ENCODE measurements at regions not wholly inside any gene's neighbourhood (a gene's known extent, or its start where the extent isn't known, plus 50 kb on each side); places are given as distances from the start of the nearest gene placed in this dataset.

GRCh38 chr20:22939181-22939580 lies 95.9 kb upstream of the SSTR4 start:
- ChIA-PET POLR2A (no interaction called here), CTCF (no interaction called here)
- Histone ChIP-seq H3K27me3 (replicated peaks in 2 of 5; ENCODE audit: control insufficient read depth in 4 of 5, insufficient read depth in 5 of 5, low read length in 4 of 5) (no peaks in the 10 kb centered on the region), H3K4me1 (ENCODE audit: control extremely low read depth in 1 of 4, control insufficient read depth in 4 of 4, insufficient read depth in 4 of 4, low read length in 3 of 4) (peaks cover 0 to 15% (median 4%) of the 10 kb centered on the region in 4 experiments), H3K27ac (ENCODE audit: insufficient read depth in 1 of 2, low read depth in 1 of 2, low read length in 2 of 2, poor library complexity in 1 of 2, severe bottlenecking in 2 of 2) (no peak overlapping the region), H3K4me3 (ENCODE audit: control insufficient read depth in 1 of 7, extremely low read depth in 1 of 7, insufficient read depth in 4 of 7, low read depth in 2 of 7, low read length in 6 of 7) (no peak overlapping the region), H3K36me3 (ENCODE audit: control insufficient read depth in 4 of 4, insufficient read depth in 4 of 4, low read length in 3 of 4) (no peaks in the 10 kb centered on the region), H3K9me3 (ENCODE audit: control extremely low read depth in 1 of 5, control insufficient read depth in 4 of 5, insufficient read depth in 2 of 5, low read depth in 1 of 5, low read length in 4 of 5) (no peaks in the 10 kb centered on the region)
- 100% methylated on average over 1 of the region's 3 CpGs for WGBS (ENCODE audit: insufficient coverage)
- DNase-seq = no peak

DNA sequence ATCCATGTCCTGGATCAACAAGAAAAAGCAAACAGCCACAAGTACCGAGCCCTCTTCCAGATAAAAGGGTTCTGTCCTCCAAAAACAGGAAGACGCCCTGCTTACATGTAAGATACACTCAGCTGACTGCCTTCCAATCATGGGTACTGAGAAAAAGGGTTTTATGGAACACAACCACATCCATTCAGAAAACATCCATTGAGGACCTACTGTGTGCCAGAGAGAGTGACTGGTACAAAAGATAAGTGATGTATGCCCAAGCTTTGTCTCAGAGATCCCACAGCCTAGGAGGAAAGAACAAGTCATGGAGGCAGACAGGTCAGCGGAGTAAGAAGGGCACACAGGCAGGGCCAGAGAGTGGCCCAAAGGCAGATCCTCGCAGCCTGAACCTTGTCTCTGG lies 94.8 kb upstream of the SSTR4 start:
- Histone ChIP-seq H3K4me3 (ENCODE audit: control insufficient read depth in 1 of 7, extremely low read depth in 1 of 7, insufficient read depth in 4 of 7, low read depth in 2 of 7, low read length in 6 of 7) (no peak overlapping the region), H3K36me3 (ENCODE audit: control insufficient read depth in 4 of 4, insufficient read depth in 4 of 4, low read length in 3 of 4) (no peaks in the 10 kb centered on the region), H3K27ac (ENCODE audit: insufficient read depth in 1 of 2, low read depth in 1 of 2, low read length in 2 of 2, poor library complexity in 1 of 2, severe bottlenecking in 2 of 2) (no peak overlapping the region), H3K4me1 (ENCODE audit: control extremely low read depth in 1 of 4, control insufficient read depth in 4 of 4, insufficient read depth in 4 of 4, low read length in 3 of 4) (peaks cover 0 to 15% (median 5%) of the 10 kb centered on the region in 4 experiments), H3K27me3 (replicated peaks in 2 of 5; ENCODE audit: control insufficient read depth in 4 of 5, insufficient read depth in 5 of 5, low read length in 4 of 5) (no peaks in the 10 kb centered on the region), H3K9me3 (ENCODE audit: control extremely low read depth in 1 of 5, control insufficient read depth in 4 of 5, insufficient read depth in 2 of 5, low read depth in 1 of 5, low read length in 4 of 5) (no peaks in the 10 kb centered on the region)
- POLR2A ChIA-PET = no interaction called here
- 77% methylated on average over 3 of the region's 4 CpGs for WGBS (ENCODE audit: insufficient coverage)
- DNase-seq = peak in 1 of 3 donors; percentile 31
- CTCF ChIA-PET = interaction anchor here (0.7 kb wide), 1 partner anchor 94 kb away, joined by 3 read pairs; no protein-coding TSS in a partner anchor

DNA sequence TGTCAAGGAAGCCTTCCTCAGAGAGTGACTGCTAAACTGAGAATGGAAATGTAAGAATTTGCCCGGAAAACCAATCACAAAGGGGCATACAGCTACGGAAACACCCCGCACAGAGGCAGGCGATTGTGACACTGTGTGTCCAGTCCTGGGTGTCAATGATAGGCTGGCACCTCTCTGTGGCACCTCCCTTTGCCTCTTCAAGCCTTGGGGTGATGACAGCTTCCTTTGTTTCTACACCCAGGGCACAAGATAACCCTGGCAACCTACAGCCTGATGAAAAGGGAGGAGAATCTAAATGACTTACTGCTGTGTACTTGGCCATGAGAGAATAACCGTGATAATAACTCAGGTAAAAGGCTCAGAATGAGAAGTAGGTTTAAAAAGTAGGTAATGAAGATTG lies 93.6 kb upstream of the SSTR4 start:
- no peaks in the 10 kb centered on the region for H3K27me3 ChIP-seq (replicated peaks in 2 of 5; ENCODE audit: control insufficient read depth in 4 of 5, insufficient read depth in 5 of 5, low read length in 4 of 5)
- no peaks in the 10 kb centered on the region for H3K9me3 ChIP-seq (ENCODE audit: control extremely low read depth in 1 of 5, control insufficient read depth in 4 of 5, insufficient read depth in 2 of 5, low read depth in 1 of 5, low read length in 4 of 5)
- H3K27ac ChIP-seq (ENCODE audit: insufficient read depth in 1 of 2, low read depth in 1 of 2, low read length in 2 of 2, poor library complexity in 1 of 2, severe bottlenecking in 2 of 2) = no peak overlapping the region
- DNase-seq = no peak
- WGBS (ENCODE audit: insufficient coverage) = 90% methylated on average over 5 of the region's 5 CpGs
- H3K4me1 ChIP-seq (ENCODE audit: control extremely low read depth in 1 of 4, control insufficient read depth in 4 of 4, insufficient read depth in 4 of 4, low read length in 3 of 4) = peaks cover 0 to 15% (median 5%) of the 10 kb centered on the region in 4 experiments
- POLR2A ChIA-PET = no interaction called here
- H3K36me3 ChIP-seq (ENCODE audit: control insufficient read depth in 4 of 4, insufficient read depth in 4 of 4, low read length in 3 of 4) = no peaks in the 10 kb centered on the region
- CTCF ChIA-PET = no interaction called here
- H3K4me3 ChIP-seq (ENCODE audit: control insufficient read depth in 1 of 7, extremely low read depth in 1 of 7, insufficient read depth in 4 of 7, low read depth in 2 of 7, low read length in 6 of 7) = no peak overlapping the region

DNA sequence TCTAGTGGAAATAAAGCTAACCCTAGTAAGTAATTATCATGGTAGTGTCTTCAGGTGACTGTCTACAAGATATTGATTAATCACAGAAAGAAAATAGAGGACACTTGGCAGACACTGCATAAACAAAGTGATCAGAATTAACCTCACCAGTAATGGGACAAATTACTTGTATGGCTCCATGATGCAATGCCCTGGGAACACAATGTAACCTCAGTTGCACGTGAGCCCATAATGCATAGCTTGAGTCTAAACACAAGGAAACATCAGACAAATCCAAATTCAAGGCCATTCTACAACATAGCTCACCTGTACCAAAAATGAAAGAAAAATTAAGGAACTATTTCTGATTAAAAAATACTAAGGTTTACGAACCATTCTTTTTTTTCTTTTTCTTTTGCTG lies 92.4 kb upstream of the SSTR4 start:
- Histone ChIP-seq H3K27me3 (replicated peaks in 2 of 5; ENCODE audit: control insufficient read depth in 4 of 5, insufficient read depth in 5 of 5, low read length in 4 of 5) (no peaks in the 10 kb centered on the region), H3K27ac (ENCODE audit: insufficient read depth in 1 of 2, low read depth in 1 of 2, low read length in 2 of 2, poor library complexity in 1 of 2, severe bottlenecking in 2 of 2) (no peak overlapping the region), H3K9me3 (ENCODE audit: control extremely low read depth in 1 of 5, control insufficient read depth in 4 of 5, insufficient read depth in 2 of 5, low read depth in 1 of 5, low read length in 4 of 5) (no peaks in the 10 kb centered on the region), H3K4me3 (ENCODE audit: control insufficient read depth in 1 of 7, extremely low read depth in 1 of 7, insufficient read depth in 4 of 7, low read depth in 2 of 7, low read length in 6 of 7) (no peak overlapping the region), H3K36me3 (ENCODE audit: control insufficient read depth in 4 of 4, insufficient read depth in 4 of 4, low read length in 3 of 4) (no peaks in the 10 kb centered on the region), H3K4me1 (ENCODE audit: control extremely low read depth in 1 of 4, control insufficient read depth in 4 of 4, insufficient read depth in 4 of 4, low read length in 3 of 4) (peaks cover 0 to 15% (median 5%) of the 10 kb centered on the region in 4 experiments)
- CTCF ChIA-PET = interaction anchor here (0.6 to 1.5 kb wide), 2 partner anchors 8 to 147 kb away, joined by 3 read pairs; no protein-coding TSS in a partner anchor
- WGBS (ENCODE audit: insufficient coverage) = no CpG with 5 or more reads among the region's 2 CpGs
- POLR2A ChIA-PET = no interaction called here
- no peak for DNase-seq

DNA sequence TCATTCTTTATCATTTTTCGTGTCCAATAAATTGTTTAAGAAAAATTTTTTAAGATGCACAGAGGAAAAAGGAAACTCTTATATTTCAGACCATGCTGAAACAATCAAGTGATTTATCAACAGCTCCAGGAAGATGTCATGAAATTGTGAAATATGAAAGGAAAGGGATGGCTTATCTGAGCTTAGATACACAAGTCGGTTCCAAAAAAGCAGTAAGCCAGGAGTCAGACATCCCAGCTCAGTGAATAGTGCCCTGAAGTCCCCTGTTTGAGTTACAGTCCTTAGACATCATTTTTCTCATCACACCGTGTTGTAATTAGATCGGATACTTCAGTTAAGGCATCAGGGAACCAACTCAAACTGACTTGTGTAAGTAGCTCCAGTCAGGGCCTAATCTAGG lies 91.0 kb upstream of the SSTR4 start:
- POLR2A ChIA-PET = no interaction called here
- no peaks in the 10 kb centered on the region for H3K27me3 ChIP-seq (replicated peaks in 2 of 5; ENCODE audit: control insufficient read depth in 4 of 5, insufficient read depth in 5 of 5, low read length in 4 of 5)
- no peak for DNase-seq
- no peak overlapping the region for H3K27ac ChIP-seq (ENCODE audit: insufficient read depth in 1 of 2, low read depth in 1 of 2, low read length in 2 of 2, poor library complexity in 1 of 2, severe bottlenecking in 2 of 2)
- no peak overlapping the region for H3K4me3 ChIP-seq (ENCODE audit: control insufficient read depth in 1 of 7, extremely low read depth in 1 of 7, insufficient read depth in 4 of 7, low read depth in 2 of 7, low read length in 6 of 7)
- WGBS (ENCODE audit: insufficient coverage) = 48% methylated on average over 3 of the region's 4 CpGs
- CTCF ChIA-PET = interaction anchor here (0.9 to 1.5 kb wide), 2 partner anchors 10 to 13 kb away, joined by 3 read pairs; no protein-coding TSS in a partner anchor
- no peaks in the 10 kb centered on the region for H3K36me3 ChIP-seq (ENCODE audit: control insufficient read depth in 4 of 4, insufficient read depth in 4 of 4, low read length in 3 of 4)
- no peaks in the 10 kb centered on the region for H3K9me3 ChIP-seq (ENCODE audit: control extremely low read depth in 1 of 5, control insufficient read depth in 4 of 5, insufficient read depth in 2 of 5, low read depth in 1 of 5, low read length in 4 of 5)
- H3K4me1 ChIP-seq (ENCODE audit: control extremely low read depth in 1 of 4, control insufficient read depth in 4 of 4, insufficient read depth in 4 of 4, low read length in 3 of 4) = peaks cover 0 to 15% (median 5%) of the 10 kb centered on the region in 4 experiments

DNA sequence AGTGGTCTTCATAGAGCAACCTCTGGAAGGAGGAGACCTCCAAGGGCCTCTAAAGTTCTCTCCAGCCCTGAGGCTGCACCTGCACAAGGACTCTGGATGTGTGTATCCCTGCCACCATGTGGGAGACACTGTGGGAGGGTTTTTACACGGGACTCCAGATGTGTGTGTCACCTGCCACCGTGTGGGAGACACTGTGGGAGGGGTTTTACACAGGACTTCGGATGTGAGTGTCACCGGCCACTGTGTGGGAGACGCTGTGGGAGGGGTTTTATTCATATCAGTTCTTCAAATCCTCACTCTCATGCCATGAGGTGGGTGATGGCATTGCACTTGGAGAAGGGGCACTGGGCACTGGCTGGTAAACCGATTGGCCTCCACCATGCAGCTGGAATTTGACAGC lies 90.2 kb upstream of the SSTR4 start:
- H3K4me3 ChIP-seq (ENCODE audit: control insufficient read depth in 1 of 7, extremely low read depth in 1 of 7, insufficient read depth in 4 of 7, low read depth in 2 of 7, low read length in 6 of 7) = no peak overlapping the region
- H3K36me3 ChIP-seq (ENCODE audit: control insufficient read depth in 4 of 4, insufficient read depth in 4 of 4, low read length in 3 of 4) = no peaks in the 10 kb centered on the region
- H3K27me3 ChIP-seq (replicated peaks in 2 of 5; ENCODE audit: control insufficient read depth in 4 of 5, insufficient read depth in 5 of 5, low read length in 4 of 5) = no peaks in the 10 kb centered on the region
- 100% methylated on average over 3 of the region's 6 CpGs for WGBS (ENCODE audit: insufficient coverage)
- H3K4me1 ChIP-seq (ENCODE audit: control extremely low read depth in 1 of 4, control insufficient read depth in 4 of 4, insufficient read depth in 4 of 4, low read length in 3 of 4) = peaks cover 0 to 15% (median 5%) of the 10 kb centered on the region in 4 experiments
- H3K9me3 ChIP-seq (ENCODE audit: control extremely low read depth in 1 of 5, control insufficient read depth in 4 of 5, insufficient read depth in 2 of 5, low read depth in 1 of 5, low read length in 4 of 5) = no peaks in the 10 kb centered on the region
- no peak for DNase-seq
- H3K27ac ChIP-seq (ENCODE audit: insufficient read depth in 1 of 2, low read depth in 1 of 2, low read length in 2 of 2, poor library complexity in 1 of 2, severe bottlenecking in 2 of 2) = no peak overlapping the region
- ChIA-PET CTCF (interaction anchor here (1.2 to 1.7 kb wide), 2 partner anchors 13 to 30 kb away, joined by 4 to 6 read pairs; no protein-coding TSS in a partner anchor), POLR2A (no interaction called here)

DNA sequence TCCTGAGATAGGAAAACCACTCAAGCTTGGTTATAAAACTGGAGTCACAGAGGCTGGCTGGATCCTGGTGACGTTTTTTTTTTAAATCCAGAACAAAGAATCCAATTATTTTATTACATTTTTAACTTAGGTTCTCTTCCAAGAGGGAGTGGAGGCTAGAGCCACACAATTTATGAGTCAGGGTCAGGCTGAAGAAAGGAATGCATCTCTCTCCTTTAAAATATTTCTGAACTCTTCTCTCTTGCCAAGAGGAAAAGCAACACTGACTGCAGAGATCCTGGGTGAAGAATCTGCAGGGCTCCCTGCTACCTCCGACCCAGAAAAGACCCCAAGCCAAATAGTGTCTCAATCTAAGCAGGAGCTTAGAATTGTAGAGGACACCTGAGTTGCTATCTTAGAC lies 88.5 kb upstream of the SSTR4 start:
- CTCF ChIA-PET = interaction anchor here (1.6 to 1.7 kb wide), 2 partner anchors 12 to 28 kb away, joined by 6 read pairs; no protein-coding TSS in a partner anchor
- no peak overlapping the region for H3K4me3 ChIP-seq (ENCODE audit: control insufficient read depth in 1 of 7, extremely low read depth in 1 of 7, insufficient read depth in 4 of 7, low read depth in 2 of 7, low read length in 6 of 7)

More for the DNA sequence above, 88.5 kb upstream of the SSTR4 start:
- Histone ChIP-seq H3K27ac (ENCODE audit: insufficient read depth in 1 of 2, low read depth in 1 of 2, low read length in 2 of 2, poor library complexity in 1 of 2, severe bottlenecking in 2 of 2) (no peak overlapping the region), H3K36me3 (ENCODE audit: control insufficient read depth in 4 of 4, insufficient read depth in 4 of 4, low read length in 3 of 4) (no peaks in the 10 kb centered on the region), H3K9me3 (ENCODE audit: control extremely low read depth in 1 of 5, control insufficient read depth in 4 of 5, insufficient read depth in 2 of 5, low read depth in 1 of 5, low read length in 4 of 5) (no peaks in the 10 kb centered on the region), H3K27me3 (replicated peaks in 2 of 5; ENCODE audit: control insufficient read depth in 4 of 5, insufficient read depth in 5 of 5, low read length in 4 of 5) (no peaks in the 10 kb centered on the region), H3K4me1 (ENCODE audit: control extremely low read depth in 1 of 4, control insufficient read depth in 4 of 4, insufficient read depth in 4 of 4, low read length in 3 of 4) (peaks cover 0 to 3% (median 2%) of the 10 kb centered on the region in 4 experiments)
- no peak for DNase-seq
- 93% methylated on average over 2 of the region's 2 CpGs for WGBS (ENCODE audit: insufficient coverage)
- POLR2A ChIA-PET = no interaction called here

Data from common myeloid progenitor, CD34-positive (primary cell).